ENCODE measurements at regions not wholly inside any gene's neighbourhood (a gene's known extent, or its start where the extent isn't known, plus 50 kb on each side); places are given as distances from the start of the nearest gene placed in this dataset.

- no peak for DNase-seq (ENCODE audit: low read depth in 2 of 2)
Observed at GRCh38 chr1:29828526-29829447, 592.5 kb downstream of the PTPRU start.

- no peak for DNase-seq (ENCODE audit: low read depth in 2 of 2)
Observed at GRCh38 chr1:29827801-29828525, 591.6 kb downstream of the PTPRU start.

- no peak for DNase-seq (ENCODE audit: low read depth in 2 of 2)
Observed at GRCh38 chr1:29827237-29827750, 591.0 kb downstream of the PTPRU start.

GRCh38 chr1:29826646-29827045 is 590.3 kb downstream of the PTPRU start:
- DNase-seq (ENCODE audit: low read depth in 2 of 2), result no peak

- DNase-seq (ENCODE audit: low read depth in 2 of 2), result no peak
Observed at GRCh38 chr1:29825941-29826415, 589.7 kb downstream of the PTPRU start.

- DNase-seq (ENCODE audit: low read depth in 2 of 2), result no peak
Observed at GRCh38 chr1:29825274-29825940, 589.1 kb downstream of the PTPRU start.

GRCh38 chr1:29824511-29825273 is 588.4 kb downstream of the PTPRU start:
- DNase-seq (ENCODE audit: low read depth in 2 of 2), result no peak

GRCh38 chr1:29824025-29824424 is 587.7 kb downstream of the PTPRU start:
- DNase-seq (ENCODE audit: low read depth in 2 of 2), result no peak

- no peak for DNase-seq (ENCODE audit: low read depth in 2 of 2)
Observed at GRCh38 chr1:29823561-29823960, 587.2 kb downstream of the PTPRU start.

- no peak for DNase-seq (ENCODE audit: low read depth in 2 of 2)
Observed at GRCh38 chr1:29821605-29822004, 585.3 kb downstream of the PTPRU start.

- no peak for DNase-seq (ENCODE audit: low read depth in 2 of 2)
Observed at GRCh38 chr1:29820401-29820800, 584.1 kb downstream of the PTPRU start.

GRCh38 chr1:29812408-29813135 is 576.2 kb downstream of the PTPRU start:
- no peak for DNase-seq (ENCODE audit: low read depth in 2 of 2)

- DNase-seq (ENCODE audit: low read depth in 2 of 2), result no peak
Observed at GRCh38 chr1:29811727-29812407, 575.5 kb downstream of the PTPRU start.

- no peak for DNase-seq (ENCODE audit: low read depth in 2 of 2)
Observed at GRCh38 chr1:29811247-29811646, 574.9 kb downstream of the PTPRU start.

GRCh38 chr1:29810121-29811120 is 574.1 kb downstream of the PTPRU start:
- no peak for DNase-seq (ENCODE audit: low read depth in 2 of 2)

- no peak for DNase-seq (ENCODE audit: low read depth in 2 of 2)
Observed at GRCh38 chr1:29809446-29810120, 573.3 kb downstream of the PTPRU start.

- DNase-seq (ENCODE audit: low read depth in 2 of 2), result no peak
Observed at GRCh38 chr1:29808141-29808995, 572.0 kb downstream of the PTPRU start.

Data from lung microvascular endothelial cell (primary cell).